ENCODE measurements at regions not wholly inside any gene's neighbourhood (a gene's known extent, or its start where the extent isn't known, plus 50 kb on each side); places are given as distances from the start of the nearest gene placed in this dataset.

GRCh38 chr7:140242057-140243031, 65.6 kb upstream of the KDM7A start:
- DNase-seq (ENCODE audit: low read depth in 4 of 4, low spot score in 3 of 4): no peak

DNA sequence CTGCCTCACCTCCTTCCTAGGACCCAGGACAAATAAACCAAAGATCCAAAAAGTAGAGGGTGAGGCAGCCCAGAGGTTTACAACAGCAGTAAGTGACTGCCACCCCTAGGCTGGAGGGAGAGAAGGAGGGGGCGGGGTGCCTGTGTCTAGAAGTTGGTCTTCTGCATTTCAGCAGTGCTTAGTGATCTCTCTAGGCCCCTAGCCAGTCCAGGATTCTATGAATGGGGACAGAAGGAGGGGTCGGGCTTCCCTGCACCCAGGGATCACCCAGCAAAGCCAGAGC, 62.8 kb upstream of the KDM7A start:
- no peak for DNase-seq (ENCODE audit: low read depth in 4 of 4, low spot score in 3 of 4)

- no peak for DNase-seq (ENCODE audit: low read depth in 4 of 4, low spot score in 3 of 4)
These were observed 62.2 kb upstream of the KDM7A start for GRCh38 chr7:140238778-140239652.

DNA sequence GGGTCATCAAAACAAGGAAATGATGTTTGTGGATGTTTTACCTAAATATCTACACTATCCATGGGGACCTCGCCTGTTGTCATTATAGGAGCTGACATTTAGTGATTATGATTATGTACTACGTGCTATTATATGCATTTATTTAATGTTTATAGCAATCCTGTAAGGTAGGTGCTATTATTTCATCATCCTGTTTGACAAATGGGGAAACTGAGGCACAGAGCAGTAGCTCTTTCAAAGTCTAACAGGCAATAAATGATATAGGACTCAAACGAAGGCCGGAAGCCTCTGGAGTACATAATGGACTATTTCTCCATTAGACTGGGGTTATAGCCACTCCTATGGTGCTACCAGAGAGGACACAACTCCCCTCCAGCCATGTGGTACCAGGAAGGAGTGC, 60.6 kb upstream of the KDM7A start:
- no peak for DNase-seq (ENCODE audit: low read depth in 4 of 4, low spot score in 3 of 4)

GRCh38 chr7:140236626-140237025, 59.8 kb upstream of the KDM7A start:
- no peak for DNase-seq (ENCODE audit: low read depth in 4 of 4, low spot score in 3 of 4)

- no peak for DNase-seq (ENCODE audit: low read depth in 4 of 4, low spot score in 3 of 4)
These were observed 58.3 kb upstream of the KDM7A start for GRCh38 chr7:140235114-140235513.

GRCh38 chr7:140232957-140233917, 56.5 kb upstream of the KDM7A start:
- DNase-seq (ENCODE audit: low read depth in 4 of 4, low spot score in 3 of 4): no peak

- DNase-seq (ENCODE audit: low read depth in 4 of 4, low spot score in 3 of 4): no peak
These were observed 55.1 kb upstream of the KDM7A start for GRCh38 chr7:140231771-140232491.

GRCh38 chr7:140230861-140231770, 54.3 kb upstream of the KDM7A start:
- no peak for DNase-seq (ENCODE audit: low read depth in 4 of 4, low spot score in 3 of 4)

DNA sequence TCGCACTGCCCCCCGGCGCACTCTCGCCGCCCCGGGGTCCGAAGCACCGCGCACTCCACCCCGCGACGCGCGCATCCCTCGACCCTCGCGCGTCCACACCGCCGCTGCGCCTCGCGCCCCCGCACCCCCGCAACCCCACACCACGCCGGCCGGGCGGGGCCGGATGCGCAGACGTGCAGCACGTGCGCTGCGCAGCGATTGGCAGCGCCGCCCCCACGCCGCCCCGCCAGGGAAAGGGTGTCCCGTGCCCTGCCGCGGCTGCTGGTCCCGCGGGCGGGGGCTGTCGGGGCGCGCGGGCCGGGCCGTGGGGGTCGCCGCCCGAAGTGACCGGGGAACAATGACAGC, 53.7 kb upstream of the KDM7A start:
- no peak for DNase-seq (ENCODE audit: low read depth in 4 of 4, low spot score in 3 of 4)

DNA sequence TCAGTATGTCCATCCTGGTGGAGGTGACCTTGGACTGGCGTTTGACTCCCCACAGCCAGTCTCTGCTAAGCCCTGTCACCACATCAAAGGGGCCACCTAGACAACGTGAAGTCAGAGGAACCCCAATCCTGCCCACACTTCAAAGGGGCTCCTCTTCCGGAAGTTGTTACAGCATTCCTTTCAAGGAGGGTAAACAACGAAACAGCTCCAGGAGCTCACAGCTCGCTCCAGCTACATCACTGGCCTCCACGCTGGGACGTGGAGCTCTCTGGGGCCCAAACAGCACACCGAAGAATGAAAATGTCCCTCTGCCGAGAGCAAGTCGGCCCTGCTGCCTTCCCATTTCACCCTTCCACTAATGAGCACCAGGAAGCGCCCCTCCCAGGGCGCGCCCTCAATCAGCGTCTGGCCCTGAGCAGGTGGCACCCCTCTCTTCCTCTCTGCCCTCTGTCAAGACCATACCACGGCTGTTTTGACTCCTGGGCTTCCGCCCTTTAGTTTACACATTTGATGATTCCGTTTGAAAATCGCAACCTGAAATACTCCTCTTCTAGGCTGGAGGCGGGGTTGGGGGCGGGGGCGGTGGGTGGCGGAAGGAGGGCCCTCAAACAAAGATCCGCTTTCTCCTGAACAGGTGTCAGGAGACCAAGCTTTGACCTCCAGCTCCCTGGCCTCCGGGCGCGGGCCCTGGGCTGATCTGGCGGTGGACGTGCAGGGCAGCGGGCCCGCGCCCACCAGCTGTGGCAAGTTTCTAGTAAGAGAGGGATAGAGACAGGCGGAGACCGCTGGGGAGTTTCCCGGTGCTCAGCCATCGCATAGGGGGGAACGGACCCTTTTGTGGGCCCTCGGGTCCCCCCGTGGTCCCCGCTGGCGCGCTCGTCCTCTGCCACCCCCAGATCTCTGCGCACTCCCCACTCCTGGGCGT, 53.1 kb upstream of the KDM7A start:
- DNase-seq (ENCODE audit: low read depth in 4 of 4, low spot score in 3 of 4): no peak

DNA sequence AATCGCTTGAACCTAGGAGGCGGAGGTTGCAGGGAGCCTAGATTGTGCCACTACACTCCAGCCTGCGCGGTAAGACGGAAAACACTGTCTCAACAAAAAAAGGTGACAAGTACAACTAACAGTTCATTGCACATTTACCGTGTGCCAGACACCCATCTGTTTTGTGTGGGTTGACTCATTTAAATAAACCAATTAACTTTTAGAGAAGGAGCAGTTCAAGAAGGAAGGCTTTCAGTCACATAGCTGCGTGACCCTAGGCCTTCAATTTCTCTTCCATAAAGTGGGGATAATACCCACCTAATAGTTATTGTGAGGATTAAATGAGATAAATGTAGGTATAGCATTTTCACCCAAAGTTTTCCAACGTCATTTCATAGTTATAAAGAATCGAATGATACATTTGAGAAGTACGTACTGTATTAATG, 52.3 kb upstream of the KDM7A start:
- DNase-seq (ENCODE audit: low read depth in 4 of 4, low spot score in 3 of 4): no peak
